Heart right ventricle (tissue), 16 donors: ENCODE measurements at regions not wholly inside any gene's neighbourhood (a gene's known extent, or its start where the extent isn't known, plus 50 kb on each side); places are given as distances from the start of the nearest gene placed in this dataset.

ENCODE experiments used
- ATAC-seq, 8 donors: fragments of 200-7000 bp; cut with Tn5 transposase; one replicate each; pipeline ENCODE4 v1.9.1; 2020; ENCODE audit warnings: mild to moderate bottlenecking in 8 of 8, moderate library complexity in 8 of 8, moderate number of reproducible peaks in 1 of 8
- DNase-seq, 2 donors: peaks; one replicate each; pipeline ENCODE4 v3.0.0-alpha.2; 2020
- H3K27ac ChIP-seq, 10 donors: fragments of 200-600 bp; sonication (generic) in 2 of 10; one replicate each; pipeline versions ENCODE4 v1.5.0 to v1.8.0; 2020 to 2022; ENCODE audit warnings: mild to moderate bottlenecking in 3 of 10
- H3K27me3 ChIP-seq, 7 donors: fragments of 200-600 bp; one replicate each; pipeline ENCODE4 v1.8.0; 2021 to 2022; ENCODE audit warnings: mild to moderate bottlenecking in 2 of 7
- H3K36me3 ChIP-seq, 9 donors: fragments of 200-600 bp; sonication (generic) in 1 of 9; one replicate each; pipeline versions ENCODE4 v1.5.0 to v1.8.0; 2020 to 2022; ENCODE audit warnings: mild to moderate bottlenecking in 2 of 9
- H3K4me1 ChIP-seq, 9 donors: fragments of 200-600 bp; sonication (generic) in 1 of 9; one replicate each; pipeline versions ENCODE4 v1.5.0 to v1.8.0; 2020 to 2022; ENCODE audit warnings: mild to moderate bottlenecking in 4 of 9
- H3K4me3 ChIP-seq, 10 donors: fragments of 200-600 bp; sonication (generic) in 2 of 10; one replicate each; pipeline versions ENCODE4 v1.5.0 to v1.8.0; 2020 to 2022; ENCODE audit warnings: mild to moderate bottlenecking in 7 of 10, moderate library complexity in 2 of 10
- H3K9me3 ChIP-seq, 11 donors: fragments of 200-600 bp in 10 of 11; sonication (generic) in 2 of 11; one replicate each; pipeline versions ENCODE4 v1.5.0 to v1.8.0; 2013 to 2022; ENCODE audit warnings: mild to moderate bottlenecking in 2 of 11, control low read depth in 1 of 11, moderate library complexity in 1 of 11
- CTCF ChIP-seq, 9 donors: fragments of 200-600 bp; sonication (generic) in 2 of 9; IDR thresholded peaks; one replicate each; pipeline versions ENCODE4 v1.5.0 to v1.8.0; 2021 to 2022; ENCODE audit warnings: antibody characterized with exemption in 9 of 9, mild to moderate bottlenecking in 5 of 9, moderate library complexity in 1 of 9
- WGBS, 2 donors: extraction: QIAGEN DNeasy Blood & Tissue Kit; methylation state at CpG; one replicate each; pipeline ENCODE4 v1.1.7; 2013; ENCODE audit warnings: inconsistent platforms in 1 of 2; 5-methylcytosine and 5-hydroxymethylcytosine counted together
- intact Hi-C, 10 donors: fragments of 100-400 bp; cut with DNase I; formaldehyde crosslinking; loops; one replicate each; pipeline versions ENCODE4 v1.11.1 to v1.14.2; 2022
- donor health status: Arrhythmogenic right ventricular cardiomyopathy.
- donor health status: ischemic (EF 13 %, LVEDD 7.1; RV severe dilation, severe dysfunction).
- donor health status: healthy with polysubstance abuse.
- donor health status: DM: no; HTN: yes; CAD: no.
- donor health status: DM: no; HTN: no; CAD: no.
- donor health status: ischemic (EF 25% LVEDD 6.9; RV normal size, moderate dysfunction).
- donor health status: ischemic (EF 25% LVEDD 5.7; RV mildly dilated, moderate dysfunction).
- donor health status: healthy.
- donor health status: DM: yes; HTN: yes; CAD: no.
- donor health status: Ischemic cardiomyopathy.
- donor health status: ischemic (EF 35%, LVEDD 5.7; RV mildly dilated, moderate dysfunction).
- donor health status: nonischemic (EF 11% LVEDD 7.7; RV severe dilation, severe dysfunction).
- donor health status: DM: yes; HTN: yes; CAD: no.
- donor health status: PGD.
- donor health status: ischemic (EF 29% LVEDD 5.4; RV normal size, mild dysfunction).
- donor health status: nonischemic (EF 23%, LVEDD 6.1; RV moderate dilation, normal function).

GRCh38 chr9:106478727-106479126 lies 384.2 kb upstream of the ZNF462 start:
- ATAC-seq, result peak in 3 of 8 donors; percentile 29 to 42 (median 36)
- no peak for TF ChIP-seq CTCF (IDR thresholded peaks at IDR 0.05)
- H3K36me3 ChIP-seq, result no peaks in the 10 kb centered on the region
- H3K9me3 ChIP-seq, result peaks cover 0 to 19% (median 1%) of the 10 kb centered on the region in 11 donors
- intact Hi-C loops, result no loop called here
- H3K4me1 ChIP-seq, result peaks cover 13 to 51% (median 31%) of the 10 kb centered on the region in 9 donors
- no peaks in the 10 kb centered on the region for H3K27me3 ChIP-seq
- H3K27ac ChIP-seq, result peak overlapping the region in 6 of 10 donors; percentile 38 to 58 (median 56)
- WGBS, 2 donors, result 42% methylated on average over 2 of the region's 2 CpGs
- no peak for DNase-seq
- no peak overlapping the region for H3K4me3 ChIP-seq

GRCh38 chr9:106479679-106480078 lies 383.3 kb upstream of the ZNF462 start:
- no peaks in the 10 kb centered on the region for H3K27me3 ChIP-seq
- peak overlapping the region in 1 of 10 donors; percentile 54 for H3K27ac ChIP-seq
- ATAC-seq (no peak), DNase-seq (no peak)
- no peak overlapping the region for H3K4me3 ChIP-seq
- intact Hi-C loops, result no loop called here
- WGBS, 2 donors, result 49 to 53% methylated on average over 5 of the region's 5 CpGs
- peaks cover 0 to 10% (median 0%) of the 10 kb centered on the region in 11 donors for H3K9me3 ChIP-seq
- no peaks in the 10 kb centered on the region for H3K36me3 ChIP-seq
- peaks cover 13 to 51% (median 31%) of the 10 kb centered on the region in 9 donors for H3K4me1 ChIP-seq
- no peak for TF ChIP-seq CTCF (IDR thresholded peaks at IDR 0.05)

- ATAC-seq, result no peak
Measured at GRCh38 chr9:106481013-106481609, 381.9 kb upstream of the ZNF462 start.

GRCh38 chr9:106482733-106483132 lies 380.2 kb upstream of the ZNF462 start:
- Histone ChIP-seq H3K4me1 (peaks cover 13 to 49% (median 28%) of the 10 kb centered on the region in 9 donors), H3K27me3 (no peaks in the 10 kb centered on the region), H3K27ac (no peak overlapping the region), H3K36me3 (no peaks in the 10 kb centered on the region), H3K4me3 (no peak overlapping the region), H3K9me3 (no peaks in the 10 kb centered on the region)
- intact Hi-C loops, result no loop called here
- ATAC-seq (peak in 4 of 8 donors; percentile 23 to 56 (median 32)), DNase-seq (no peak)
- no peak for TF ChIP-seq CTCF (IDR thresholded peaks at IDR 0.05)

More at GRCh38 chr9:106481013-106481609, 381.9 kb upstream of the ZNF462 start:
- H3K27me3 ChIP-seq, result no peaks in the 10 kb centered on the region
- H3K4me1 ChIP-seq, result peaks cover 13 to 51% (median 31%) of the 10 kb centered on the region in 9 donors
- H3K4me3 ChIP-seq, result no peak overlapping the region
- no peak for DNase-seq
- WGBS, 2 donors, result 74 to 77% methylated on average over 5 of the region's 5 CpGs
- TF ChIP-seq CTCF (IDR thresholded peaks at IDR 0.05), result no peak
- intact Hi-C loops, result no loop called here
- no peaks in the 10 kb centered on the region for H3K36me3 ChIP-seq
- no peaks in the 10 kb centered on the region for H3K9me3 ChIP-seq
- H3K27ac ChIP-seq, result no peak overlapping the region
